HG03175 (cell line): ENCODE measurements at regions not wholly inside any gene's neighbourhood (a gene's known extent, or its start where the extent isn't known, plus 50 kb on each side); places are given as distances from the start of the nearest gene placed in this dataset.
"Not testable (repeated sequence)": the region's sequence is repeated elsewhere in the genome, so short reads cannot be mapped to it uniquely, and the experiment has no call there.

Experiments
- ATAC-seq: cut with Tn5 transposase; IDR thresholded peaks from one replicate; pipeline ENCODE4 v1.9.1; 2021; ENCODE audit warnings: mild to moderate bottlenecking, moderate library complexity; ENCODE audit not compliant: unreplicated experiment

DNA sequence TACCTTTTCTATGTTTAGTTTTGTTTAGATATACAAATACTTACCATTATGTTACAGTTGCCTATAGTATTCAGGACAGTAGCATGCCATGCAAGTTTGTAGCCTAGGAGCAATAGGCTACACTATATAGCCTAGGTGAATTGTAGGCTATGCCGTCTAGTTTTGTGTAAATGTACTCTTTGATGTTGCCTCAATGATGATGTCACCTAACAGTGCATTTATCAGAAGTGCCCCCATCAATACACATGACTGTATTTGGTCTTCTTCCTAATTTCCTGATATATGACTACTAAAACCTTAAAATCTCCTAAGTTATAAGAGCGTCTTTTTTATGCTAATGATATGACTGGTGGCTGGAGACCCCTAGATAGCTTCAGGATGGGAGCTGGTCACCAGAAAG lies 394.4 kb upstream of the STXBP6 start:
- no peak for ATAC-seq

DNA sequence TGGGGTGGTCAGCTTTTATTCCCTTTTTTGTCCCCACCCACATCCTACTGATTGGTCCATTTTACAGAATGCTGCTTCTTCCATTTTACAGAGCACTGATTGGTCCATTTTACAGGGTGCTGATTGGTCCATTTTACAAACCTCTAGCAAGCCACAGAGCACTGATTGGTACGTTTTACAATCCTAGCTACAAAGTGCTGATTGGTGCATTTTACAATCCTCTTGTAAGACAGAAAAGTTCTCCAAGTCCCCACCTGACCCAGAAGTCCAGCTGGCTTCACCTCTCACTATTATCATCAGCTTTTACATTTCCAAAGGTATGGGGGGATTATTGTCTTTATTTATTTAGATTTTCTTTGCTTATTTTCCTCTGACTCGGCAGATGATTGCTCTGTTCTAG lies 390.4 kb upstream of the STXBP6 start:
- not testable (repeated sequence) for ATAC-seq

DNA sequence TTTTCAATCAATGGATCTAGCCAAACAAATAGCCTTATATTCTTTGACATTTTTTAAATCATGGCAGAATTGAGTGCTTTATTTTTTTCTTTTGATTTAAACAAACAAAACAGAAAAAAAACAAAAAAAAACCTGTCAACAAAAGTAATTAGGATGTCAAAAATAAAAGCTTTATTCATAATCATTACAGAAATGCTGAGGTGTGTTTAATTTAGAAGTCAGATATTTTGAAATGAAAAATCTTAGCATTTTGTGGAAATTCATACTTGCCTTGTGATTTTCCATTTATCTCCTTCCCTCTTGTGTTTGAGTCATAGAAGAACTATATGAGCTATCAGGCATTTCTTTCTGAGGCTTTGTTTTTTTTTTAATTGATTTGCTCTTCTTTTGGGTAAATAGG lies 387.0 kb upstream of the STXBP6 start:
- ATAC-seq, result no peak

DNA sequence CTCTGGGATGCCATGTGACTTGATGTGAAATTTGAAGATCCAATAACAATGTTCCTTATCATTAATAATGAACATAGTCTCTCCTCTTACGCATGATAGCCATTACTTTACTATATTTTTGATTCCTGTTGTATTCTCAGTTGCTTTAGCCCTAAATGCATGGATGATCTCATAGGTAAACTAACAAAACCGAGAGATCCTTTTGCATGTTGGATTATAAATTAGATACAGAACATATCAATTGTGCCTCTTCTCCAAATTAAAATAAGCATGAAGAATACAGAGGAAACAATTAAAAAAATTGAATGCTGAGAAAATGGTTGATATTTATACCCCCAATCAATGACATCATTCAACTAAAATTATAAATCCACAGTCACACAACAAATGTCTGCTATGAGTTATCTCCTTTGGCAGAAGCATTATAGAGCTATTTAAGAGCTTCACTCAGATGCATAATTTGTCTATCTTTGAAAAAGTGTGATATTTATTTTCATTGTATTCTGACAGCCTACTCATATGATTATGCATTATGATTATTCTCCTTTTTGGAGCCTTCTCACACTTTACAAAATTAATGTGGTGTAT lies 386.4 kb upstream of the STXBP6 start:
- no peak for ATAC-seq

DNA sequence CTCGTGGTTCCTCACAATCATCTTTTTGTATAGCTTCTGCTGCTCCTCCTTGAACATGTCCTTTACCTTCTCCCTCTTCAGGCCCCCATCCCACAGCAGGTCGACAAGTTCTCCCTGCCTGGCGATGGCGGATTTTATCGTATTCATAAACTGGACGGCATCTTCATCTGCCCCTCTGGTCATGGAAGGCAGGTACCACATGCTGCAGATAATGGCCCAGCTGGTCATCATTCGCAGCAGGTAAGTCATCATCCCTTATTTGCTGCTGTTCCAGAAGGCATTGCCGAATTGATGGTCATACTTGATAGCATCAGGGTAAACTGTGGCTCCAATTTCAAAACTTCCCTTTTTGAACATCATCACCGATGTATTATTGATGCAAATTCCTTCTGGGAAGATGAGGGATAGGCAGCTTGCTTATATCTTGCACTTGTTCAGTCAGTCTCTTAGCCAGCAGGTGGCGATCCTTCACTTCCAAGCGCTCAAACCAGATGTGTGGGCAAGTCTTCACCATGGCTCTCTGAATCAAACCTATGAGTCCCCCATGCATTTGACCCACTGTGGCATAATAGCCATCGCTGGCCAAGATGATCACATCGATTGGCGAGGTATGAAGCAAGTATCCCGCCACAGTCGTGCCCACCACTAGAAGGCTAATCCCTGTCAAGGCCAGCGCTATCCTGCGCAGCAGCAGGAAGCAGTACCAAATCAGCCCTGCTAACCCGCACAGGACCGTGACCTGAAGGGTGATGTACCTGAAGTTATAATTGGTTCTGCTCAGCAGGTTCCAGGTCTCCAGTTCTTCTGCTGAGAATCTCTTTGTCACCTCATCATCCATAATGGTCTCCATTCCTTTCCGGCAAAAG lies 381.5 kb upstream of the STXBP6 start:
- no peak for ATAC-seq

DNA sequence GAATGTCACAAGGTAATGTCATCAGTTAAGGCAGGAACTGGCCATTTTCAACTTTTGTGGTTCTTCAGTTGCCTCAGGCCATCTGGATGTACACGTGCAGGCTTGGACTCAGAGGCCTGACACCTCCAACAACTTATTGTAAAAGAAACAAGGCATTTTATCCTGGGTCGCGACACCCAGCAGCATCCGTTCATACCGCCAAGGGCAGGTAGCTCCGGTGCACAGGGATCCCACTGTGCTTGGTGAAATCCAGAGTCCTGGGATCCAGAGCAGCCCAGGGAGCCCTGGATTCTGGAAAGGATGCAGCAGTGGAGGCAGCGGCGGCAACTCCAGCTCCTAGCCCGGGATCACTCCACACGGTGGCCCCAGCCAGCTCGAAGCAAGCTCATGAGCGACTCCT lies 380.9 kb upstream of the STXBP6 start:
- ATAC-seq, result no peak

DNA sequence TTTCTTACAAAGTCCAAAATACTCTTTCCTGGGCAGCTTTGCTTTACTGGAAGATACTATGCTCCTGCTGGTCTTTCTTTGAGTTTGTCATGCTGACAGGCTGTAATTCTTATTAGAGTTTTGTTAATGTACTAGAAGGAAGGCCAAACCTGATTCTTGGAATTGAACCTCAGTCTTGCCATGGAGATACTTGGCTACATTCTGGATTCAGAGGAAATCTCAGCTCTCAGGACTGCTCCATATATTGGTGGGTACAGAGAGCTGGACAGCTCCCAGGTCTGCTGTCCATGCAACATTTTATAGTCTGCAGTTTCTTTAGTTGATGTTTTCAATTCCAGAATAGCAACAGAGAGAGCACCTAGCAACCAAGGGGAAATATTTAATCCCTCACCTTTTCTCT lies 363.1 kb upstream of the STXBP6 start:
- ATAC-seq, result no peak

DNA sequence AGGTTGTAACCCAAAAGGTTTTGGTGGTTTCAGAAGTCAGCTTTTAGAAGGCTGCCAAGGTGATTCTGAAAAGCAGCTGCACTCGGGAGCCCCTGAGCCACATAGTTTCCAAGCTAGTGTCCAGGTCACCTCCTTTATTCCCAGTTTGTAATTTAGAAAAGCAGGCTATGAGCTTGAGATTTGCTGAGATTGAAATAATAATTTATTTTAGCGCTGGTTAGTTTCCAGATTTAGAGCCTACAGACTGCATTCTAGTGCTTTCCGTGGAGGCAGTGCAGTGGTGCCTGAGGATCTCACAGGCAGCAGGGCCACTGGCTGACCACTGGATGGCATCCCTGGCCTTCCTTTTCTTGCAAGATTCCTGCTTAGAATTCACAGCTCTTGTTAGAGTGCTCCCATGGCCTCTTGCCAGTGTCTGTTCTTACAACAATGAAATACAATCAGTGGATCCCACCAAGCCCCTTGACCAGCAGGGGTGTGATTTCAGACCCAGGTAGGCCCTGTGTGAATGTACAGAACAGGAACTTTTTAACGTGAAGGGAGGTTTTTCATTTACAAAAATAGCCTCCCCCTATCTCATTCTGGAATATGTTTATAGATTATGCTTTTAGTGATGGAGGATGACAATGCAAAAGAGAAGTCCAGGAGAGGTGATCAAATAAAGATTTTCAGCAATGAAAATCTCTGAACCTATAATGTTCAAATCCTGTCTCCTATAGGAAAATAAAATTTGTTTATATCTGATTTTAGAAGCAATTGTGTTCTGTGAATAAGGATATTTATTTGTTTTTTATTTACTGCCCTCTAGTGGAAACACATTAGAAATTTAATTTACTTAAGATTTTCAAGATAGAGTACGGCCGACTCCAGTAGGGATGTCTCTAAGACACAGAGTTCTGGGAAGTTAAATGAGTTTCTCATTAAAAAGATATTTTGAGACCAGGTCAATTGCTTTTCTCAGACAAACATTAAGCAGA lies 362.1 kb upstream of the STXBP6 start:
- ATAC-seq, result no peak

DNA sequence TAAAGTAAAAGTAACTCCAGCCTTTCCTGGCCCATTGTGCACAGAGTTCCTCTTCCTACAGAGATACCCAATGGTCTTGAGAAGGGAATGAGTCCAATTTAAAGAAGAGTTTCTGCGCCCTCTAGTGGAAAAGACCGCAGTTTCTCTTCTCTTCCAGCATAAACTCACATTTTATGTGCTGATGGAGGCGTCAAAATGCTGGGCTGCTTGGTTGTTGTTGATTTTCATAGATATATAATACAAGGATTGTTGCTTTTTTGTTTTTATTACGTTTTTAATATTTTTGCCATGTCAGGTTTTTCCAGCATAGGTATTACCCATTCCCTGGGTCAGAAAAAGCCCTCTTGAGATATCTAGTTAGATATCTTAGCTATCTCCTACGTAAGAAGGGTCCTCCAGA lies 356.9 kb upstream of the STXBP6 start:
- no peak for ATAC-seq

DNA sequence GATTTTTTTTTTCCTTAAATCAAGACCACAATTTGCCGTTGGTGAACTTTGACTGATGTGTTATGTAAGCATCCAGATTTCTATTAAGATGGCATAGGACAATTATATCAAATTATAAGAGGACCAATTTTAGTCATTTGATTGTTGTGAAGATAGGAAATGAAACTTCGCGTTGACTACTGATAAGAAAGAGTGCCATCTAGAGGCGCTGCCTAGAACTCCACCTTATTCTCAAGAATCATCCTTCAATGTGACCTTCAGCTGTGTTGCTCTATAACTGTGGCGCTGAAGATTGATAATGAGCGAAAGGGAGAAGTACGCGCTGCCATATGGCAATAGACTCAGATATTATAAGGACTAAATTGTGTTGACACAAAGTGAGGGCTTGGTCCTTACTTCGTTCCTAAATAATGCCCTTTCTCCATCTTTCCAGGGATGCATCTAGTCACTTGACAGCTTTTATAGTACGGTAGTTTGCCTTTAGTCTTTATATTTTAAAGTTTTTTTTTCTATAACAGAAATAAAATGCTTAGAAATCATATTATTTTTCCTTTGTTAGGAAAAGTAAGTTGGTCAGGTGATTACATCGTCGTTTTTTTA lies 350.8 kb upstream of the STXBP6 start:
- ATAC-seq, result no peak

DNA sequence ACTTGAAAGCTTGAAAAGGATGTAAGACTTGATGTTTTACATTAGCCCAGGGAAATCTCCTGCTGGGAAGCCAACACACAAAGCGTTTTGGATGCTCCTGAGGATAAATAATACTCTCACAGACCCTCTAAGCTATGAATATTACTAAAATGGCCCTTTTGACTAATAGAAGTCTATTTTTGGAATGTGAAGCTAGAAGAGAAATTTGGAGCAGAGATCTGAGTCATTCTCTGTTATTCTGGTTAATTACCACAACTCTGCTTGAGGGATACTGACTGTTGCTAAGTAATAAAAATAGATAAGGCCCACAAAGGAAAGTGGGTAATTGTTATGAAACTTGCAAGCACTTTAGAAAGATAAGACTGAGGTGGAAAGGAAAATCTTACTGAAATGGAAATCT lies 346.2 kb upstream of the STXBP6 start:
- no peak for ATAC-seq

DNA sequence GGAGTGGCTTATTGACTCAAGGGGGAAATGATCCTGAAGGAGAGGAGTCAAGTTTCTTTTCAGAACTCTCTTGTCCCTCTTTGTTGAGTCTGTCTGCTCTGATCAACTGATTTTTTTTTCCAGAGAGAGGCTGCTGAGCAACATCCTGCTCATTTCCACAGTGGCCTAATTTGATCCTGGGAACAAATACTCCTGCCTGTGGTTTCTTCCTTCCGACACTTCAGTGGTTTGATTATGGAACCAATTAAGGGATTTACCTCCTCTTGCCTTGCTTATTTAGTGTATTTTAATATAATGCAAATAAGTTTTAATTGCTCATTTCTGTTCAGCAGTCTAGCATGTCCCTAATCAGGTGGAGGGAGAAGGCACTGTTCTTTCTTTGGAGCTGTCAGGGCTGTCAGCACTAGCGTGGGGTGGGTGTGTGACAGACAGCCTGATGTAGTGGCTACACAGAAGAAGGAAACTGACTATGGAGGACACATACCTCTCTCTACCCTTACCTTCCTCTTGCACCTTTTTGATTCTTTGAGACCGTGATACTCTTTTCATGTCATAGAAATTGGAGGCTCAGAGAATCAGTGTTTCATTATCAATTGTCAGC lies 344.9 kb upstream of the STXBP6 start:
- ATAC-seq, result no peak

DNA sequence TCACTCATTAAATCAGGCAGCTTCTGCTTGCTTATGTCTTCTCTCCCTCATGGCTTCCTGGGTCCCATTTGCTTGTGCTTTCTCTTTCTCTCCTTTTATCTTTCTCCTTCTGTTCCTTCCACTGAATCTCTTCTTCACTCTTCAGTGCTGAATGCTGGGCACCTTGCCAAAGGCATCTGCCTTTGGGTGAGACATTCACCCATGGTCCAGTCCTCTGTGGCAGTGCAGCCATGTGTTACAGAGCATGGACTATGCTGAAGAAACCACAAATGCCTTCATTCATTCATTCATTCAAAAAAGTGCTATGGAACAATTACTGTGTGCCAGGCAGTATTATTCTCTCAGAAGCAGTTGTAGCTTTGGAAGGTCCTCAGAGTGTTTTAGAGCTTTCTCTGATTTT lies 344.4 kb upstream of the STXBP6 start:
- no peak for ATAC-seq

DNA sequence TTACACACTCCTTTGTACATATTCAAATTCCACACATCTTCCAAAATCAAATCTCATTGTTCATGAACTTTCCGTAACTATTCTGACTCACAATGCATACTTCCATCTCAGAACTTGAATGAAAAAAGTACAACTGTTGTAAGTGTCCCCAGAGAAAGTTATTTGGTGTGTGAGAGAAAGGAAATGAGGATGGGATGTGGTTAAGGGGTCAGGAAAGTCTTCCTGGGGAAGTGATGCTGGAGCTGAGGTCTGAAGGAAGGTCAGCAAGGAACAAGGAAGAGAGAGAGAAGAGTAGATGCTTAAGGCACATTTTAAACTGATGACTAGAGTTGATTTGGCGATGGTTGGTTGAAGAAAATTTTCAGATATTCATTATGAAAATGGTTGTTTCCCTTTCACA lies 340.0 kb upstream of the STXBP6 start:
- no peak for ATAC-seq

DNA sequence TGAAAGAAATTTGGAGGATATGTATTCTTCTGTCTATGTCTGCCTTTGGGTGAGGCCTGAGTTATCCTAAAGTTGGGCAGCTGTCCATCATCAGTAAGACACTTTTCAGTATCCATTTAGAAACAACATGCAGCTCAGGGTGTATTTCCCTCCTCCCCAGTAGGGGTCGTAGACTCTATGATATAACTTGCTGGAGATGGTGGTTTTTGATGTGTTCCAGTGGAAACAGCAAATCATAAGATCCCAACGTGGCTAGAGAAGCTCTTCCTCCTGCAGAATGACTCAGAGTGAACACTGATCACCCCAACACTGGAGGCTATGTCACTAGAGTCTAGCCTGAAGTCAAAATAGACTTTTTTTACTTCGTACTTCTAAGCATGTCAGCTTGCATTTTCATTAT lies 331.6 kb upstream of the STXBP6 start:
- ATAC-seq, result no peak

DNA sequence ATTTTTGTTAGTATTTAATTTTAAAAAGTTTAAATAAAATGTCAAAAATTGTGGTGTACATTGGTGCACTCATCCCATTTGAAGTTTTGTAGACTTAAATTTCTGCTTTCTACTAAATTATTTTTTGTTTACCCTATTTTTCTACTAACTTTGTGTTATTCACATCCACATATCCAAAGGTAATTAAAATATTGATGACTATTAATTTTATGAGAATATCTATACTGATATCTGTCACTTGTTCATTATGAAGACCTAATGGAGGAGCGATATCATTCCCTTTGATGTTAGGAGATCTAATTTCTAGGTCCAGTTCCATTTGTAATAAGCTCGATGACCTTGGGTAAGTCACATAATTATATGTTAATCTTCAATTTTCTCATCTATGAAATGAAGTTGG lies 325.7 kb upstream of the STXBP6 start:
- ATAC-seq, result no peak

DNA sequence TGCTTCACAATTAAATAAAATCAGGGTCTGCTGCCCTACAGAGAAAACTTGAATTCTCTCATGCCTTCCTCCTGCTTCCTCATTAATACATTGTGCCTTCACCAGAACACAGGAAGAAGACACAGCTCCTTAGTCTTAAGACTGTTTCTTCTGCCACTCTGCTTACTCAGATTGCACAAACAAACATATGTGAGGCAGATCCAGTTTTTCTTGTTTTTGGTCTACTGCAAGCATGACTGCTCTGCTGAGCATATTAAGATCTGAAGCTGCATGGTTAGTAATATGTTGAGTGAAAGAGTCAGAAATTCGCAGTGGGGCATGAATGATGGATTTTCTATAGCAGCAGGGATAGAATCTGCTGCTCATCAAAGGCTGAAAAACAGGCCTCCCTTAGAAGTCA lies 321.1 kb upstream of the STXBP6 start:
- no peak for ATAC-seq

DNA sequence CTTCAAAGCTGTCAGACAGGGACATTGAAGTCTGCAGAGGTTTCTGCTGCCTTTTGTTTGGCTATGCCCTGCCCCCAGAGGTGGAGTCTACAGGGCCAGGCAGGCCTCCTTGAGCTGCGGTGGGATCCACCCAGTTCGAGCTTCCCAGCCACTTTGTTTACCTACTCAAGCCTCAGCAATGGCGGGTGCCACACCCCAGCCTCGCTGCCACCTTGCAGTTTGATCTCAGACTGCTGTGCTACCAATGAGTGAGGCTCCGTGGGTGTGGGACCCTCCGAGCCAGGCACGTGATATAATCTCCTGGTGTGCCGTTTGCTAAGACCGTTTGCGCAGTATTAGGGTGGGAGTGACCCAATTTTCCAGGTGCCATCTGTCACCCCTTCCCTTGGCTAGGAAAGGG lies 320.1 kb upstream of the STXBP6 start:
- ATAC-seq, result not testable (repeated sequence)

DNA sequence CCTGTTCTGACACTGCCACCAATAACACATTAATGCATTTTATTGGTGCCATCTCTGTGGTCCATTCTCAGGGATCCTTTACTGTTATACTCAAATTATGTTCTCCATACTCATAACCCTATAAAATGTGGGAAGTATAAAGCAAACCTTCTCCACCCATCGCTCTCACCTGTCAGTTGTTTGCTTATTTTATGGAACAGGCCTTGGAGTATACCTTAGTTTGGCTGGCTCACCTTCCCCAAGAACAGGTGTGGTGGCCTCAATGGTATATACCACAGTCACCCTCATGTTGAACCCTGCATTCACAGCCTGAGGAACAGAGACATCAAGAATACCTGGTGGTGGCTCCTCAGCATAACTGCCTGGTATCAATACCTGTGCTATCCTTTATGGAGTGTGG lies 308.4 kb upstream of the STXBP6 start:
- no peak for ATAC-seq

DNA sequence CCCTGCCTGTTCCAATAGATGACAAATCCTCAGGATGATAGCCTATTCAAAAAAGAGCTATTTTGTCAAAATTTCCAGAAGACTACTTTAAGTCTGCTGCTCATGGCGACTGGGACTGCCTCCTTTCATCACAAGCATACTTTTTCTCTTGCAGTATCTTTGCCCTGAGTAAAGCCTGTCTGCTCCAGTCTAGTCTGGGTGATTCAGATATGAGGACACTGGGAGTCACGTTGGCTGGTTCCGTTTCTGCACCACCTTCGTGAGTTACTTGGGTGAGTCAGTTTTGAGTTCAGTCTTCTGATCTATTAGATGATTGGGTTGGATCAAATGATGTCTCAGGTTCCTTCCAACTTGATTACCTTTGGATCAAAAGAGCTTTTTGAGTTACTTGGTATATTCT lies 301.3 kb upstream of the STXBP6 start:
- no peak for ATAC-seq

DNA sequence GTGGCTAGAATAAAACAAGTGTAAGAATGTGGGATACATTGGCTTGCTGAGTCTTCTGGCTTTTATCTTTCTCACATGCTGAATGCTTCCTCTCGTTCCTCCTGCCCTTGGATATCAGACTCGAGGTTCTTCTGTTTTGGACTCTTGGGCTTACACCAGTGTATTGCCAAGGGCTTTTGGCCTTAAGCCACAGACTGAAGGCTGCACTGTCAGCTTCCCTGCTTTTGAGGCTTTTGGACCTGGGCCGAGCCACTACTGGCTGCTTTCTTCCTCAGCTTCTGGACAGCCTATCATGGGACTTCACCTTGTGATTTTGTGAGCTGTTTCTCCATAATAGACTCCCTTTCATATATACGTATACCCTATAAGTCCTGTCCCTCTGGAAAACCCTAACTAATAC lies 300.9 kb upstream of the STXBP6 start:
- ATAC-seq, result no peak
